Neural cell (in vitro differentiated cells): ENCODE measurements at regions not wholly inside any gene's neighbourhood (a gene's known extent, or its start where the extent isn't known, plus 50 kb on each side); places are given as distances from the start of the nearest gene placed in this dataset.

Experiments used
- H2AFZ ChIP-seq: fragments of 200-600, 300-800 bp; sonication (generic), shearing (Covaris generic); 2 replicates; pipeline ENCODE4 v1.6.0; 2014; ENCODE audit warnings: low read depth, mild to moderate bottlenecking, antibody characterized with exemption, low read length, moderate library complexity
- H3F3A ChIP-seq: fragments of 200-600 bp; shearing (Covaris generic); 2 replicates; pipeline ENCODE4 v1.6.1; 2016; ENCODE audit warnings: mild to moderate bottlenecking, moderate library complexity, mixed read lengths, antibody characterized with exemption, low read length; ENCODE audit not compliant: insufficient read depth, poor library complexity, severe bottlenecking
- H3K27ac ChIP-seq: fragments of 200-600, 300-800 bp; sonication (generic), shearing (Covaris generic); 2 replicates; pipeline ENCODE4 v1.5.1; 2014; ENCODE audit warnings: mild to moderate bottlenecking, low read length, moderate library complexity
- H3K27me3 ChIP-seq: fragments of 300-800, 200-600 bp; sonication (generic), shearing (Covaris generic); 2 replicates; pipeline ENCODE4 v1.6.0; 2014; ENCODE audit warnings: mild to moderate bottlenecking, low read depth, low read length, moderate library complexity; ENCODE audit not compliant: insufficient read depth
- H3K36me3 ChIP-seq: fragments of 300-800, 200-600 bp; sonication (generic), shearing (Covaris generic); 2 replicates; pipeline ENCODE4 v1.5.1; 2014; ENCODE audit warnings: mild to moderate bottlenecking, antibody characterized with exemption, low read length, moderate library complexity; ENCODE audit not compliant: insufficient read depth
- H3K4me2 ChIP-seq: fragments of 300-800, 200-600 bp; sonication (generic), shearing (Covaris generic); 2 replicates; pipeline ENCODE4 v1.6.0; 2014; ENCODE audit warnings: mild to moderate bottlenecking, low read length
- H3K4me3 ChIP-seq: fragments of 300-800, 200-600 bp; sonication (generic), shearing (Covaris generic); 2 replicates; pipeline ENCODE4 v1.5.1; 2014; ENCODE audit warnings: mild to moderate bottlenecking, low read length, moderate library complexity
- H3K79me2 ChIP-seq: fragments of 200-600 bp; shearing (Covaris generic); replicated peaks from 2 replicates; pipeline ENCODE4 v1.6.0; 2014; ENCODE audit warnings: mild to moderate bottlenecking, low read length, moderate library complexity; ENCODE audit not compliant: insufficient read depth
- H3K9ac ChIP-seq: fragments of 300-800, 200-600 bp; sonication (generic), shearing (Covaris generic); 2 replicates; pipeline ENCODE4 v1.6.1; 2016; ENCODE audit warnings: mild to moderate bottlenecking, low read length, mixed read lengths
- H3K9me2 ChIP-seq: fragments of 200-600 bp; shearing (Covaris generic); 2 replicates; pipeline ENCODE4 v1.6.1; 2016; ENCODE audit warnings: mild to moderate bottlenecking, low read length, mixed read lengths; ENCODE audit not compliant: insufficient read depth
- H3K9me3 ChIP-seq: fragments of 200-600, 300-800 bp; sonication (generic), shearing (Covaris generic); 2 replicates; pipeline ENCODE4 v1.6.1; 2016; ENCODE audit warnings: mild to moderate bottlenecking, mixed run types, low read length, moderate library complexity, mixed read lengths
- H4K20me1 ChIP-seq: fragments of 200-600 bp; shearing (Covaris generic); 2 replicates; pipeline ENCODE4 v1.6.1; 2016; ENCODE audit warnings: mild to moderate bottlenecking, mixed run types; ENCODE audit not compliant: insufficient read depth
- EP300 ChIP-seq: fragments of 450-650 bp; conservative IDR thresholded peaks from 2 replicates; pipeline ENCODE4 v1.6.1; 2014; ENCODE audit warnings: antibody characterized with exemption, mild to moderate bottlenecking, moderate library complexity; ENCODE audit not compliant: poor library complexity, severe bottlenecking
- EZH2 ChIP-seq: fragments of 200-600, 300-800 bp; shearing (Covaris generic), sonication (generic); IDR thresholded peaks from 2 replicates; pipeline ENCODE4 v1.6.1; 2014; ENCODE audit warnings: antibody characterized with exemption, low read length, borderline replicate concordance, mild to moderate bottlenecking; ENCODE audit not compliant: insufficient read depth, poor library complexity, severe bottlenecking
- MXI1 ChIP-seq: fragments of 450-650 bp; conservative IDR thresholded peaks from 2 replicates; pipeline ENCODE4 v1.6.1; 2014; ENCODE audit warnings: antibody characterized with exemption, mild to moderate bottlenecking; ENCODE audit not compliant: poor library complexity, severe bottlenecking
- POLR2AphosphoS5 ChIP-seq: IDR thresholded peaks from 2 replicates; pipeline ENCODE4 v1.6.1; 2012
- RAD21 ChIP-seq: fragments of 450-650 bp; conservative IDR thresholded peaks from 2 replicates; pipeline ENCODE4 v1.6.1; 2014; ENCODE audit warnings: antibody characterized with exemption, mild to moderate bottlenecking, moderate library complexity
- SMC3 ChIP-seq: fragments of 450-650 bp; conservative IDR thresholded peaks from 2 replicates; pipeline ENCODE4 v1.6.1; 2014; ENCODE audit warnings: antibody characterized with exemption, mild to moderate bottlenecking, moderate library complexity; ENCODE audit not compliant: poor library complexity
- TAF1 ChIP-seq: IDR thresholded peaks from 2 replicates; pipeline ENCODE4 v1.6.1; 2012; ENCODE audit warnings: low read depth
- TF ChIP-seq, protein P1 (sequence below): IDR thresholded peaks from 2 replicates; pipeline ENCODE4 v1.6.1; 2012; ENCODE audit warnings: borderline replicate concordance
- TF ChIP-seq, protein P2 (sequence below): fragments of 450-650 bp; IDR thresholded peaks from 2 replicates; pipeline ENCODE4 v1.5.1; 2014; ENCODE audit warnings: antibody characterized with exemption, mild to moderate bottlenecking, moderate library complexity; ENCODE audit not compliant: poor library complexity, severe bottlenecking

- H3K9ac ChIP-seq = no peak overlapping the region
- TF ChIP-seq EP300 (no peak), SMC3 (no peak), MXI1 (no peak), RAD21 (no peak), TAF1 (no peak), POLR2AphosphoS5 (no peak), EZH2 (no peak)
- TF ChIP-seq, protein P1, sequence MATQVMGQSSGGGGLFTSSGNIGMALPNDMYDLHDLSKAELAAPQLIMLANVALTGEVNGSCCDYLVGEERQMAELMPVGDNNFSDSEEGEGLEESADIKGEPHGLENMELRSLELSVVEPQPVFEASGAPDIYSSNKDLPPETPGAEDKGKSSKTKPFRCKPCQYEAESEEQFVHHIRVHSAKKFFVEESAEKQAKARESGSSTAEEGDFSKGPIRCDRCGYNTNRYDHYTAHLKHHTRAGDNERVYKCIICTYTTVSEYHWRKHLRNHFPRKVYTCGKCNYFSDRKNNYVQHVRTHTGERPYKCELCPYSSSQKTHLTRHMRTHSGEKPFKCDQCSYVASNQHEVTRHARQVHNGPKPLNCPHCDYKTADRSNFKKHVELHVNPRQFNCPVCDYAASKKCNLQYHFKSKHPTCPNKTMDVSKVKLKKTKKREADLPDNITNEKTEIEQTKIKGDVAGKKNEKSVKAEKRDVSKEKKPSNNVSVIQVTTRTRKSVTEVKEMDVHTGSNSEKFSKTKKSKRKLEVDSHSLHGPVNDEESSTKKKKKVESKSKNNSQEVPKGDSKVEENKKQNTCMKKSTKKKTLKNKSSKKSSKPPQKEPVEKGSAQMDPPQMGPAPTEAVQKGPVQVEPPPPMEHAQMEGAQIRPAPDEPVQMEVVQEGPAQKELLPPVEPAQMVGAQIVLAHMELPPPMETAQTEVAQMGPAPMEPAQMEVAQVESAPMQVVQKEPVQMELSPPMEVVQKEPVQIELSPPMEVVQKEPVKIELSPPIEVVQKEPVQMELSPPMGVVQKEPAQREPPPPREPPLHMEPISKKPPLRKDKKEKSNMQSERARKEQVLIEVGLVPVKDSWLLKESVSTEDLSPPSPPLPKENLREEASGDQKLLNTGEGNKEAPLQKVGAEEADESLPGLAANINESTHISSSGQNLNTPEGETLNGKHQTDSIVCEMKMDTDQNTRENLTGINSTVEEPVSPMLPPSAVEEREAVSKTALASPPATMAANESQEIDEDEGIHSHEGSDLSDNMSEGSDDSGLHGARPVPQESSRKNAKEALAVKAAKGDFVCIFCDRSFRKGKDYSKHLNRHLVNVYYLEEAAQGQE = no peak
- TF ChIP-seq, protein P2, sequence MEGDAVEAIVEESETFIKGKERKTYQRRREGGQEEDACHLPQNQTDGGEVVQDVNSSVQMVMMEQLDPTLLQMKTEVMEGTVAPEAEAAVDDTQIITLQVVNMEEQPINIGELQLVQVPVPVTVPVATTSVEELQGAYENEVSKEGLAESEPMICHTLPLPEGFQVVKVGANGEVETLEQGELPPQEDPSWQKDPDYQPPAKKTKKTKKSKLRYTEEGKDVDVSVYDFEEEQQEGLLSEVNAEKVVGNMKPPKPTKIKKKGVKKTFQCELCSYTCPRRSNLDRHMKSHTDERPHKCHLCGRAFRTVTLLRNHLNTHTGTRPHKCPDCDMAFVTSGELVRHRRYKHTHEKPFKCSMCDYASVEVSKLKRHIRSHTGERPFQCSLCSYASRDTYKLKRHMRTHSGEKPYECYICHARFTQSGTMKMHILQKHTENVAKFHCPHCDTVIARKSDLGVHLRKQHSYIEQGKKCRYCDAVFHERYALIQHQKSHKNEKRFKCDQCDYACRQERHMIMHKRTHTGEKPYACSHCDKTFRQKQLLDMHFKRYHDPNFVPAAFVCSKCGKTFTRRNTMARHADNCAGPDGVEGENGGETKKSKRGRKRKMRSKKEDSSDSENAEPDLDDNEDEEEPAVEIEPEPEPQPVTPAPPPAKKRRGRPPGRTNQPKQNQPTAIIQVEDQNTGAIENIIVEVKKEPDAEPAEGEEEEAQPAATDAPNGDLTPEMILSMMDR = no peak
Observed at GRCh38 chr5:143614831-143615230, 197.1 kb upstream of the HMHB1 start.

GRCh38 chr5:143613329-143613728 is 198.6 kb upstream of the HMHB1 start:
- no peaks in the 10 kb centered on the region for H3K27me3 ChIP-seq
- TF ChIP-seq SMC3 (no peak), MXI1 (no peak), EP300 (no peak), POLR2AphosphoS5 (no peak), EZH2 (no peak), RAD21 (no peak)
- TF ChIP-seq, protein P1 = no peak
- H3F3A ChIP-seq = no peaks in the 10 kb centered on the region
- H4K20me1 ChIP-seq = no peaks in the 10 kb centered on the region
- no peaks in the 10 kb centered on the region for H3K9me3 ChIP-seq
- H2AFZ ChIP-seq = no peak overlapping the region
- H3K4me2 ChIP-seq = no peak overlapping the region
- no peaks in the 10 kb centered on the region for H3K9me2 ChIP-seq
- H3K36me3 ChIP-seq = no peaks in the 10 kb centered on the region
- H3K27ac ChIP-seq = no peak overlapping the region
- no peak overlapping the region for H3K4me3 ChIP-seq
- no peak overlapping the region for H3K9ac ChIP-seq
- H3K79me2 ChIP-seq = no peaks in the 10 kb centered on the region

More at GRCh38 chr5:143614831-143615230, 197.1 kb upstream of the HMHB1 start:
- Histone ChIP-seq H4K20me1 (no peaks in the 10 kb centered on the region), H3K4me2 (no peak overlapping the region), H3K9me3 (no peaks in the 10 kb centered on the region), H2AFZ (no peak overlapping the region), H3K4me3 (no peak overlapping the region), H3K36me3 (no peaks in the 10 kb centered on the region), H3F3A (no peaks in the 10 kb centered on the region), H3K27ac (no peak overlapping the region), H3K27me3 (no peaks in the 10 kb centered on the region), H3K9me2 (no peaks in the 10 kb centered on the region), H3K79me2 (no peaks in the 10 kb centered on the region)
